H1 (cell line): ENCODE measurements at regions not wholly inside any gene's neighbourhood (a gene's known extent, or its start where the extent isn't known, plus 50 kb on each side); places are given as distances from the start of the nearest gene placed in this dataset.

Experiments
- CTCF ChIA-PET: fragments of 300-600 bp; sonication (Branson Sonifier 250); formaldehyde crosslinking; loops from one replicate; lab custom pipeline; 2021; ENCODE audit not compliant: partially characterized antibody; lab: Charles Lee
- POLR2A ChIA-PET: fragments of 300-600 bp; sonication (Branson Sonifier 250); formaldehyde crosslinking; loops from one replicate; lab custom pipeline; 2021; ENCODE audit warnings: inconsistent platforms; ENCODE audit not compliant: partially characterized antibody; lab: Charles Lee
- DNase-seq, 2 experiments: peaks; one replicate each; pipeline versions ENCODE4 v3.0.0 to v3.0.0-alpha.2; 2010 to 2022; ENCODE audit warnings: low spot score in 2 of 2, low read depth in 1 of 2, mixed read lengths in 1 of 2
- FAIRE-seq: peaks from 2 replicates; lab custom pipeline; 2011; peaks lifted over from hg19 to GRCh38; lab: Jason Lieb, UNC
- H2AFZ ChIP-seq: 2 replicates; pipeline ENCODE4 v1.8.1; 2012; ENCODE audit warnings: low read length, inconsistent platforms
- H2AK5ac ChIP-seq: 2 replicates; pipeline ENCODE4 v1.6.1; 2013; ENCODE audit warnings: low read depth, low read length
- H2BK120ac ChIP-seq: replicated peaks from 2 replicates; pipeline ENCODE3; 2013; ENCODE audit warnings: low read depth, low read length, inconsistent platforms
- H2BK12ac ChIP-seq: 2 replicates; pipeline ENCODE4 v1.6.1; 2013; ENCODE audit warnings: low read depth, low read length
- H2BK15ac ChIP-seq: 2 replicates; pipeline ENCODE4 v1.6.1; 2013; ENCODE audit warnings: low read length
- H2BK20ac ChIP-seq: 2 replicates; pipeline ENCODE4 v1.6.1; 2013; ENCODE audit warnings: low read length
- H2BK5ac ChIP-seq: 2 replicates; pipeline ENCODE4 v1.6.1; 2013; ENCODE audit warnings: low read depth, low read length
- H3K14ac ChIP-seq: 2 replicates; pipeline ENCODE4 v1.6.1; 2013; ENCODE audit warnings: inconsistent platforms; ENCODE audit not compliant: insufficient read length
- H3K18ac ChIP-seq: 2 replicates; pipeline ENCODE4 v1.6.1; 2013; ENCODE audit warnings: low read length; ENCODE audit errors: extremely low read depth
- H3K23ac ChIP-seq: 2 replicates; pipeline ENCODE4 v1.6.1; 2013; ENCODE audit warnings: inconsistent platforms; ENCODE audit not compliant: insufficient read length
- H3K23me2 ChIP-seq: 2 replicates; pipeline ENCODE4 v1.6.1; 2013; ENCODE audit warnings: low read depth, low read length
- H3K27ac ChIP-seq: 2 replicates; pipeline ENCODE4 v1.6.1; 2011; ENCODE audit warnings: low read depth, low read length, inconsistent platforms
- H3K27me3 ChIP-seq, 4 experiments: replicated peaks in 1 of 4; 1 replicate in 1 of 4; 2 replicates in 3 of 4; pipeline versions ENCODE4 v1.6.1 to v1.8.1; 2011 to 2013; ENCODE audit warnings: low read length in 3 of 4, mild to moderate bottlenecking in 3 of 4, inconsistent platforms in 2 of 4, mixed read lengths in 2 of 4, moderate library complexity in 1 of 4; ENCODE audit not compliant: control insufficient read depth in 3 of 4, insufficient read depth in 3 of 4; ENCODE audit errors: extremely low read depth in 1 of 4
- H3K36me3 ChIP-seq, 4 experiments: 2 replicates each; pipeline versions ENCODE4 v1.6.1 to v1.8.1; 2011 to 2013; ENCODE audit warnings: mild to moderate bottlenecking in 4 of 4, low read length in 3 of 4, moderate library complexity in 2 of 4, control low read depth in 1 of 4, inconsistent platforms in 1 of 4; ENCODE audit not compliant: insufficient read depth in 4 of 4, control insufficient read depth in 2 of 4
- H3K4ac ChIP-seq: replicated peaks from 2 replicates; pipeline ENCODE3; 2013; ENCODE audit warnings: low read length, low read depth, mixed read lengths, inconsistent platforms; ENCODE audit not compliant: insufficient read length
- H3K4me1 ChIP-seq, 4 experiments: replicated peaks in 1 of 4; 1 replicate in 1 of 4; 2 replicates in 3 of 4; pipeline versions ENCODE4 v1.6.1 to v1.8.1; 2011 to 2013; ENCODE audit warnings: low read length in 3 of 4, inconsistent platforms in 2 of 4, mixed read lengths in 1 of 4; ENCODE audit not compliant: insufficient read depth in 4 of 4, control insufficient read depth in 3 of 4
- H3K4me2 ChIP-seq, 2 experiments: 2 replicates each; pipeline versions ENCODE4 v1.6.1 to v1.8.1; 2011 to 2013; ENCODE audit warnings: low read depth in 2 of 2, low read length in 2 of 2, control low read depth in 1 of 2, inconsistent platforms in 1 of 2, mild to moderate bottlenecking in 1 of 2; ENCODE audit not compliant: insufficient read depth in 1 of 2
- H3K4me3 ChIP-seq, 4 experiments: fragments of 200-600, 300-600 bp in 1 of 4; sonication (generic), shearing (Covaris generic), sonication (Bioruptor Twin) in 1 of 4; 2 replicates each; pipeline versions ENCODE4 v1.5.1 to v1.8.1; 2011 to 2016; ENCODE audit warnings: low read length in 4 of 4, low read depth in 3 of 4, control low read depth in 2 of 4, inconsistent platforms in 2 of 4, mild to moderate bottlenecking in 2 of 4, mixed read lengths in 1 of 4, moderate library complexity in 1 of 4; ENCODE audit not compliant: insufficient read depth in 2 of 4; ENCODE audit errors: extremely low read depth in 1 of 4
- H3K56ac ChIP-seq: replicated peaks from 2 replicates; pipeline ENCODE3; 2013; ENCODE audit warnings: low read depth, mild to moderate bottlenecking, mixed read lengths, low read length, inconsistent platforms; ENCODE audit not compliant: insufficient read length
- H3K79me1 ChIP-seq: 2 replicates; pipeline ENCODE4 v1.6.1; 2013; ENCODE audit warnings: low read depth, low read length, control low read depth
- H3K79me2 ChIP-seq, 2 experiments: 2 replicates each; pipeline versions ENCODE4 v1.6.1 to v1.8.1; 2012 to 2013; ENCODE audit warnings: low read length in 2 of 2, mild to moderate bottlenecking in 2 of 2, inconsistent platforms in 1 of 2; ENCODE audit not compliant: insufficient read depth in 2 of 2, control insufficient read depth in 1 of 2
- H3K9ac ChIP-seq, 4 experiments: replicated peaks in 1 of 4; 1 replicate in 1 of 4; 2 replicates in 3 of 4; pipeline versions ENCODE4 v1.6.1 to v1.8.1; 2011 to 2013; ENCODE audit warnings: low read depth in 3 of 4, low read length in 3 of 4, control low read depth in 2 of 4, mild to moderate bottlenecking in 2 of 4, moderate library complexity in 2 of 4, inconsistent platforms in 1 of 4; ENCODE audit errors: extremely low read depth in 1 of 4
- H3K9me3 ChIP-seq, 2 experiments: 2 replicates each; pipeline versions ENCODE4 v1.6.1 to v1.8.1; 2012 to 2013; ENCODE audit warnings: mild to moderate bottlenecking in 2 of 2, moderate library complexity in 2 of 2, control low read depth in 1 of 2, inconsistent platforms in 1 of 2, low read depth in 1 of 2, low read length in 1 of 2, mixed read lengths in 1 of 2; ENCODE audit not compliant: insufficient read depth in 2 of 2
- H4K20me1 ChIP-seq, 2 experiments: replicated peaks in 1 of 2; 2 replicates each; pipeline versions ENCODE3 to v1.8.1; 2011 to 2013; ENCODE audit warnings: inconsistent platforms in 2 of 2, low read length in 2 of 2, mild to moderate bottlenecking in 1 of 2; ENCODE audit not compliant: insufficient read depth in 2 of 2, control insufficient read depth in 1 of 2
- H4K5ac ChIP-seq: 2 replicates; pipeline ENCODE4 v1.6.1; 2013; ENCODE audit warnings: low read length, low read depth, mixed read lengths, inconsistent platforms; ENCODE audit not compliant: insufficient read length
- H4K8ac ChIP-seq: 2 replicates; pipeline ENCODE4 v1.8.0; 2013; ENCODE audit warnings: mild to moderate bottlenecking, moderate library complexity, low read length, inconsistent platforms; ENCODE audit not compliant: insufficient read depth; ENCODE audit errors: extremely low read depth
- H4K91ac ChIP-seq: replicated peaks from 2 replicates; pipeline ENCODE3; 2013; ENCODE audit warnings: low read length, mixed read lengths, inconsistent platforms; ENCODE audit not compliant: insufficient read length
- ATF3 ChIP-seq: IDR thresholded peaks from 2 replicates; pipeline ENCODE4 v1.6.1; 2011; ENCODE audit warnings: low read depth, mild to moderate bottlenecking, low read length; ENCODE audit not compliant: insufficient read depth
- CBX8 ChIP-seq: fragments of 300-800, 300-1000 bp; sonication (generic); IDR thresholded peaks from 2 replicates; pipeline ENCODE4 v1.7.1; 2016; ENCODE audit warnings: low read depth, low read length, borderline replicate concordance
- CHD2 ChIP-seq: IDR thresholded peaks from 2 replicates; pipeline ENCODE4 v1.6.1; 2012; ENCODE audit warnings: low read length, improper control_type of control experiment
- FOSL1 ChIP-seq: IDR thresholded peaks from 2 replicates; pipeline ENCODE4 v1.6.1; 2011; ENCODE audit warnings: mild to moderate bottlenecking, low read depth, low read length, moderate library complexity; ENCODE audit not compliant: insufficient read depth
- GABPA ChIP-seq: IDR thresholded peaks from 2 replicates; pipeline ENCODE4 v1.6.1; 2011; ENCODE audit warnings: mild to moderate bottlenecking, low read length, moderate library complexity, borderline replicate concordance; ENCODE audit not compliant: insufficient read depth
- KDM1A ChIP-seq: fragments of 200-600, 300-600 bp; sonication (generic); IDR thresholded peaks from 2 replicates; pipeline ENCODE4 v1.7.1; 2016; ENCODE audit warnings: mild to moderate bottlenecking, low read length, borderline replicate concordance
- NANOG ChIP-seq: IDR thresholded peaks from 2 replicates; pipeline ENCODE4 v1.6.1; 2011; ENCODE audit warnings: low read length, low read depth, mild to moderate bottlenecking, inconsistent platforms; ENCODE audit not compliant: insufficient read depth, poor library complexity, severe bottlenecking
- POLR2A ChIP-seq, 2 experiments: IDR thresholded peaks; 1 replicate in 1 of 2; 2 replicates in 1 of 2; pipeline ENCODE4 v1.6.1; 2011; ENCODE audit warnings: low read depth in 2 of 2, low read length in 2 of 2, mild to moderate bottlenecking in 2 of 2; ENCODE audit errors: control extremely low read depth in 1 of 2
- SIRT6 ChIP-seq: IDR thresholded peaks from one replicate; pipeline ENCODE4 v1.7.1; 2012; ENCODE audit warnings: low read length, inconsistent platforms
- SRF ChIP-seq: IDR thresholded peaks from 2 replicates; pipeline ENCODE4 v1.6.1; 2011; ENCODE audit warnings: mild to moderate bottlenecking, low read depth, low read length, moderate library complexity
- TBP ChIP-seq: IDR thresholded peaks from 2 replicates; pipeline ENCODE4 v1.6.1; 2011; ENCODE audit warnings: low read depth, low read length, improper control_type of control experiment
- YY1 ChIP-seq: IDR thresholded peaks from 2 replicates; pipeline ENCODE4 v1.6.1; 2011; ENCODE audit warnings: low read depth, mild to moderate bottlenecking, low read length
- WGBS, 2 experiments: shearing (Covaris generic) in 1 of 2; methylation state at CpG; one replicate each; pipeline versions ENCODE4 v1.1.6 to v1.1.7; 2013 to 2015; ENCODE audit warnings: low lambda C conversion rate in 2 of 2, mixed read lengths in 2 of 2, inconsistent platforms in 1 of 2, low coverage in 1 of 2, missing lambda C conversion rate in 1 of 2; ENCODE audit not compliant: insufficient replicate concordance in 2 of 2, insufficient coverage in 1 of 2, insufficient read length in 1 of 2; ENCODE audit errors: extremely low coverage in 1 of 2, missing lambda C conversion rate in 1 of 2; 5-methylcytosine and 5-hydroxymethylcytosine counted together
- TF ChIP-seq, protein P1 (sequence below): IDR thresholded peaks from 2 replicates; pipeline ENCODE4 v1.6.1; 2011; ENCODE audit warnings: low read length, improper control_type of control experiment
- TF ChIP-seq, protein P2 (sequence below): IDR thresholded peaks from 2 replicates; pipeline ENCODE4 v1.6.1; 2012; ENCODE audit warnings: inconsistent platforms

GRCh38 chr14:24693983-24694382 is 60.0 kb upstream of the GZMB start:
- Histone ChIP-seq H3K27ac (no peak overlapping the region), H2BK5ac (no peak overlapping the region), H2AFZ (no peak overlapping the region), H3K14ac (no peak overlapping the region), H2BK120ac (no peak overlapping the region), H4K91ac (no peak overlapping the region), H4K20me1 (no peaks in the 10 kb centered on the region), H3K9me3 (no peaks in the 10 kb centered on the region; a peak in 1 of 4 replicates), H3K56ac (no peak overlapping the region), H3K18ac (no peak overlapping the region), H3K79me2 (no peaks in the 10 kb centered on the region), H3K79me1 (no peaks in the 10 kb centered on the region), H2AK5ac (no peak overlapping the region), H2BK12ac (no peak overlapping the region), H3K4me3 (no peak overlapping the region), H3K23me2 (peaks cover 10% of the 10 kb centered on the region; the same call in 1 of the 2 replicates), H3K27me3 (no peaks in the 10 kb centered on the region), H4K5ac (no peak overlapping the region), H3K4me2 (no peak overlapping the region), H2BK20ac (no peak overlapping the region), H3K23ac (no peak overlapping the region), H3K4me1 (peaks cover 0 to 2% (median 0%) of the 10 kb centered on the region in 4 experiments; a peak in 2 of 7 replicates), H3K36me3 (no peaks in the 10 kb centered on the region), H2BK15ac (no peak overlapping the region), H3K9ac (no peak overlapping the region), H3K4ac (no peak overlapping the region), H4K8ac (no peak overlapping the region)
- ChIA-PET CTCF (interaction anchor here (4.5 kb wide), 1 partner anchor 16 kb away, joined by 22 read pairs; no protein-coding TSS in a partner anchor), POLR2A (no interaction called here)
- FAIRE-seq = no peak
- DNase-seq = no peak
- 86% methylated on average over 2 of the region's 2 CpGs; no CpG with 5 or more reads in 1 of the 2 experiments for WGBS, 2 experiments
- TF ChIP-seq, protein P1, sequence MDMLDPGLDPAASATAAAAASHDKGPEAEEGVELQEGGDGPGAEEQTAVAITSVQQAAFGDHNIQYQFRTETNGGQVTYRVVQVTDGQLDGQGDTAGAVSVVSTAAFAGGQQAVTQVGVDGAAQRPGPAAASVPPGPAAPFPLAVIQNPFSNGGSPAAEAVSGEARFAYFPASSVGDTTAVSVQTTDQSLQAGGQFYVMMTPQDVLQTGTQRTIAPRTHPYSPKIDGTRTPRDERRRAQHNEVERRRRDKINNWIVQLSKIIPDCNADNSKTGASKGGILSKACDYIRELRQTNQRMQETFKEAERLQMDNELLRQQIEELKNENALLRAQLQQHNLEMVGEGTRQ = no peak
- no peak for TF ChIP-seq GABPA
- no peak for TF ChIP-seq KDM1A
- no peak for TF ChIP-seq YY1
- TF ChIP-seq, protein P2, sequence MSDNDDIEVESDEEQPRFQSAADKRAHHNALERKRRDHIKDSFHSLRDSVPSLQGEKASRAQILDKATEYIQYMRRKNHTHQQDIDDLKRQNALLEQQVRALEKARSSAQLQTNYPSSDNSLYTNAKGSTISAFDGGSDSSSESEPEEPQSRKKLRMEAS = no peak
- TF ChIP-seq ATF3 = no peak
- no peak for TF ChIP-seq TBP
- TF ChIP-seq NANOG = no peak
- no peak for TF ChIP-seq CBX8
- TF ChIP-seq SIRT6 = no peak
- no peak for TF ChIP-seq CHD2
- no peak for TF ChIP-seq POLR2A (IDR thresholded peaks at IDR 0.05; ENCODE audit: control extremely low read depth in 1 of 2, low read depth in 2 of 2, low read length in 2 of 2)
- TF ChIP-seq SRF = no peak
- no peak for TF ChIP-seq FOSL1
